ENCODE measurements at regions not wholly inside any gene's neighbourhood (a gene's known extent, or its start where the extent isn't known, plus 50 kb on each side); places are given as distances from the start of the nearest gene placed in this dataset.
A peak's percentile ranks its signal among the peaks of the same experiment; 100 is the strongest.
"Not testable (repeated sequence)": the region's sequence is repeated elsewhere in the genome, so short reads cannot be mapped to it uniquely, and the experiment has no call there.

DNA sequence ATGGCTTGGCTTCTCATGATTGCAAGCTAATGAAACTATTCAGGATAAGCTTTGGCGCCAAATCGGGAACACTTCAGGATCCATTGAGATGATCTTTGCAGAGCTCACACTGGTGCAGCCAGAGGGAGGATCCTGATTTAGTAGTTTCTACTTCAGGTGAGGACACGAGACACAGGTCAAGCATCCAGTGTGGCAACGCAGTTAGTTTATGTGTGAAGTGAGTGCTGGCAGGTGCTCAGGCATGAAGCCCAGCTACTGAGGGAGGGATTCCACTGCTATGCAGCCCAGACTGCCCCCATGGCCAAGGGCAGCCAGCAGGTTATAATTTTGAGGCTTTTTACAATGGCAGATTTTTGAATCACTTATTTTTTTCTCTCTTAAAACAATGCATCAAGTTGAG is 113.5 kb upstream of the PCED1B start:
- no peak overlapping the region for H3K4me3 ChIP-seq
- ATAC-seq, result peak in 1 of 2 donors; percentile 39
- no peak for DNase-seq
- H3K27me3 ChIP-seq (ENCODE audit: low read depth), result no peaks in the 10 kb centered on the region
- no peak for TF ChIP-seq CTCF (IDR thresholded peaks at IDR 0.05)
- H3K36me3 ChIP-seq, result no peaks in the 10 kb centered on the region
- no peak overlapping the region for H3K27ac ChIP-seq
- H3K4me1 ChIP-seq, result no peaks in the 10 kb centered on the region
- intact Hi-C loops (cut with DNase I), result no loop called here
- no peaks in the 10 kb centered on the region for H3K9me3 ChIP-seq

DNA sequence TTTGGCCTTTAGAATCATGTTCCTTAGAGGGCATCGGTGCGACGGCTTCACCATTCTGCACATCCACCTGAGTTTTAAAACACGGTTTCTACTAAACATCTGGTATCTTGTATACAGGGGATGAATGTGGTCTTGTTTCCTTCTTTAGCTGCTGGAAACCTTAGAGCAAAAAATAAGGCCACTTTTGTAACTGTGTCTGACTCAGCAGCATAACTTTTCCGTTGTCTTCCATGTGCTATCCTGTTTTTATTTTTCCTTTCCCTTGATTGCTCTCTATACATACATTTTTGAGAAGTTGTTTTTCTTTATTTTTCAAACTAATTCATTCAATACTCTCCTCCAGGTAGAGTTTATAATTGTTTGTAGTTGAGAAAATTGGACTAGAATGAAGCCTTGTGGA is 108.8 kb upstream of the PCED1B start:
- Histone ChIP-seq H3K36me3 (no peaks in the 10 kb centered on the region), H3K27me3 (ENCODE audit: low read depth) (no peaks in the 10 kb centered on the region), H3K27ac (no peak overlapping the region), H3K4me1 (no peaks in the 10 kb centered on the region), H3K4me3 (no peak overlapping the region), H3K9me3 (no peaks in the 10 kb centered on the region)
- ATAC-seq (no peak), DNase-seq (no peak)
- no peak for TF ChIP-seq CTCF (IDR thresholded peaks at IDR 0.05)
- intact Hi-C loops (cut with DNase I), result no loop called here

DNA sequence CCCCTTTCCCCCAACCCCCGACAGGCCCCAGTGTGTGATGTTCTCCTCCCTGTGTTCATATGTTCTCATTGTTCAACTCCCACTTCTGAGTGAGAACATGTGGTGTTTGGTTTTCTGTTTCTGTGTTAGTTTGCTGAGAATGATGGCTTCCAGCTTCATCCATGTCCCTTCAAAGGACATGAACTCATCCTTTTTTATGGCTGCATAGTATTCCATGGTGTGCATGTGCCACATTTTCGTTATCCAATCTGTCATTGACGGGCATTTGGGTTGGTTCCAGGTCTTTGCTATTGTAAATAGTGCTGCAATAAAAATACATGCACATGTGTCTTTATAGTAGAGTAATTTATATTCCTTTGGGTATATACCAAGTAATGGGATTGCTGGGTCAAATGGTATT is 105.5 kb upstream of the PCED1B start:
- DNase-seq; H3K27me3 ChIP-seq (ENCODE audit: low read depth); ATAC-seq; H3K36me3 ChIP-seq; H3K9me3 ChIP-seq; intact Hi-C loops (cut with DNase I); H3K4me1 ChIP-seq; H3K4me3 ChIP-seq; H3K27ac ChIP-seq: not testable (repeated sequence)

- no peak for TF ChIP-seq CTCF (IDR thresholded peaks at IDR 0.05)
- ATAC-seq (no peak), DNase-seq (no peak)
- Histone ChIP-seq H3K4me1 (no peaks in the 10 kb centered on the region), H3K27me3 (ENCODE audit: low read depth) (no peaks in the 10 kb centered on the region), H3K27ac (no peak overlapping the region), H3K36me3 (no peaks in the 10 kb centered on the region), H3K4me3 (no peak overlapping the region), H3K9me3 (no peaks in the 10 kb centered on the region)
- intact Hi-C loops (cut with DNase I), result no loop called here
Measured at GRCh38 chr12:46977871-46978375, 101.5 kb upstream of the PCED1B start.

- Histone ChIP-seq H3K36me3 (no peaks in the 10 kb centered on the region), H3K27ac (no peak overlapping the region), H3K9me3 (no peaks in the 10 kb centered on the region), H3K27me3 (ENCODE audit: low read depth) (no peaks in the 10 kb centered on the region), H3K4me1 (no peaks in the 10 kb centered on the region), H3K4me3 (no peak overlapping the region)
- TF ChIP-seq CTCF (IDR thresholded peaks at IDR 0.05), result no peak
- intact Hi-C loops (cut with DNase I), result no loop called here
- no peak for ATAC-seq
- DNase-seq, result no peak
Measured at GRCh38 chr12:46981622-46982021, 97.8 kb upstream of the PCED1B start.

- no peak overlapping the region for H3K4me3 ChIP-seq
- H3K4me1 ChIP-seq, result no peaks in the 10 kb centered on the region
- DNase-seq (no peak), ATAC-seq (no peak)
- no peak overlapping the region for H3K27ac ChIP-seq
- H3K27me3 ChIP-seq (ENCODE audit: low read depth), result no peaks in the 10 kb centered on the region
- no peaks in the 10 kb centered on the region for H3K36me3 ChIP-seq
- H3K9me3 ChIP-seq, result no peaks in the 10 kb centered on the region
- no peak for TF ChIP-seq CTCF (IDR thresholded peaks at IDR 0.05)
- intact Hi-C loops (cut with DNase I), result no loop called here
Measured at GRCh38 chr12:46982629-46983392, 96.6 kb upstream of the PCED1B start.
